NCI-H510A treated with DMSO at 0.1 percent for 48 hours (cell line): ENCODE measurements at regions not wholly inside any gene's neighbourhood (a gene's known extent, or its start where the extent isn't known, plus 50 kb on each side); places are given as distances from the start of the nearest gene placed in this dataset.
"Not testable (repeated sequence)": the region's sequence is repeated elsewhere in the genome, so short reads cannot be mapped to it uniquely, and the experiment has no call there.

ENCODE experiments used
- DNase-seq: peaks from one replicate; lab custom pipeline; 2025; lab: John Stamatoyannopoulos, UW

- DNase-seq: no peak
Measured at GRCh38 chr2:224109751-224110150, 70.7 kb upstream of the SERPINE2 start.

GRCh38 chr2:224106794-224107193 is 67.7 kb upstream of the SERPINE2 start:
- DNase-seq: no peak

GRCh38 chr2:224104668-224105386 is 65.7 kb upstream of the SERPINE2 start:
- DNase-seq: no peak

- no peak for DNase-seq
Measured at GRCh38 chr2:224103651-224104050, 64.6 kb upstream of the SERPINE2 start.

GRCh38 chr2:224102991-224103390 is 63.9 kb upstream of the SERPINE2 start:
- no peak for DNase-seq

- DNase-seq: no peak
Measured at GRCh38 chr2:224101820-224102630, 62.9 kb upstream of the SERPINE2 start.

- DNase-seq: no peak
Measured at GRCh38 chr2:224099861-224100643, 61.0 kb upstream of the SERPINE2 start.

GRCh38 chr2:224098481-224099230 is 59.6 kb upstream of the SERPINE2 start:
- DNase-seq: no peak

GRCh38 chr2:224094413-224094812 is 55.3 kb upstream of the SERPINE2 start:
- DNase-seq: no peak

- not testable (repeated sequence) for DNase-seq
Measured at GRCh38 chr2:224091671-224092070, 52.6 kb upstream of the SERPINE2 start.

- DNase-seq: not testable (repeated sequence)
Measured at GRCh38 chr2:224089606-224090005, 50.5 kb upstream of the SERPINE2 start.
